Endometrium (tissue), 2 donors: ENCODE measurements at regions not wholly inside any gene's neighbourhood (a gene's known extent, or its start where the extent isn't known, plus 50 kb on each side); places are given as distances from the start of the nearest gene placed in this dataset.

Source experiments
- FAIRE-seq: peaks from 2 replicates; lab custom pipeline; 2012; peaks lifted over from hg19 to GRCh38; lab: Jason Lieb, UNC
- donor health status: control.
- donor health status: control.

GRCh38 chr18:41829647-41830516, 125.2 kb upstream of the PIK3C3 start:
- FAIRE-seq = no peak

- no peak for FAIRE-seq
These were observed 126.9 kb upstream of the PIK3C3 start for GRCh38 chr18:41828137-41828536.

- no peak for FAIRE-seq
These were observed 134.2 kb upstream of the PIK3C3 start for GRCh38 chr18:41820784-41821183.

- no peak for FAIRE-seq
These were observed 136.4 kb upstream of the PIK3C3 start for GRCh38 chr18:41818381-41819355.

GRCh38 chr18:41814651-41815050, 140.4 kb upstream of the PIK3C3 start:
- FAIRE-seq = no peak

- no peak for FAIRE-seq
These were observed 145.4 kb upstream of the PIK3C3 start for GRCh38 chr18:41809652-41810051.

GRCh38 chr18:41805341-41805740, 149.7 kb upstream of the PIK3C3 start:
- no peak for FAIRE-seq

- FAIRE-seq = no peak
These were observed 156.2 kb upstream of the PIK3C3 start for GRCh38 chr18:41798879-41799278.

GRCh38 chr18:41790687-41791086, 164.3 kb upstream of the PIK3C3 start:
- FAIRE-seq = no peak

GRCh38 chr18:41789001-41789400, 166.0 kb upstream of the PIK3C3 start:
- no peak for FAIRE-seq

GRCh38 chr18:41783879-41784278, 171.2 kb upstream of the PIK3C3 start:
- FAIRE-seq = no peak

- FAIRE-seq = no peak
These were observed 171.8 kb upstream of the PIK3C3 start for GRCh38 chr18:41783065-41783818.

- FAIRE-seq = no peak
These were observed 183.1 kb upstream of the PIK3C3 start for GRCh38 chr18:41771973-41772372.

- no peak for FAIRE-seq
These were observed 185.8 kb upstream of the PIK3C3 start for GRCh38 chr18:41769265-41769664.

GRCh38 chr18:41768467-41768866, 186.6 kb upstream of the PIK3C3 start:
- FAIRE-seq = no peak

- no peak for FAIRE-seq
These were observed 187.1 kb upstream of the PIK3C3 start for GRCh38 chr18:41767960-41768359.

- FAIRE-seq = no peak
These were observed 189.6 kb upstream of the PIK3C3 start for GRCh38 chr18:41765460-41765859.

GRCh38 chr18:41763361-41763760, 191.7 kb upstream of the PIK3C3 start:
- no peak for FAIRE-seq

- no peak for FAIRE-seq
These were observed 193.6 kb upstream of the PIK3C3 start for GRCh38 chr18:41761333-41762018.

- FAIRE-seq = no peak
These were observed 196.5 kb upstream of the PIK3C3 start for GRCh38 chr18:41758534-41758933.

GRCh38 chr18:41756141-41756540, 198.9 kb upstream of the PIK3C3 start:
- no peak for FAIRE-seq

GRCh38 chr18:41754332-41754731, 200.7 kb upstream of the PIK3C3 start:
- FAIRE-seq = no peak
